GM12891 (cell line): ENCODE measurements at regions not wholly inside any gene's neighbourhood (a gene's known extent, or its start where the extent isn't known, plus 50 kb on each side); places are given as distances from the start of the nearest gene placed in this dataset.

Source experiments
- PAX5 ChIP-seq: IDR thresholded peaks from 2 replicates; pipeline ENCODE4 v1.6.1; 2011; ENCODE audit warnings: low read length, moderate library complexity, mild to moderate bottlenecking; ENCODE audit not compliant: insufficient read depth, severe bottlenecking
- POLR2A ChIP-seq: IDR thresholded peaks from 2 replicates; pipeline ENCODE4 v1.6.1; 2011; ENCODE audit warnings: low read depth, low read length, control low read depth
- POLR2AphosphoS5 ChIP-seq: IDR thresholded peaks from 2 replicates; pipeline ENCODE4 v1.6.1; 2011; ENCODE audit warnings: low read depth, low read length, control low read depth
- POU2F2 ChIP-seq: IDR thresholded peaks from 2 replicates; pipeline ENCODE4 v1.6.1; 2011; ENCODE audit warnings: low read depth, mild to moderate bottlenecking, control low read depth, low read length, moderate library complexity
- SPI1 ChIP-seq: IDR thresholded peaks from 2 replicates; pipeline ENCODE4 v1.6.1; 2011; ENCODE audit warnings: low read depth, low read length, control low read depth
- TAF1 ChIP-seq: IDR thresholded peaks from 2 replicates; pipeline ENCODE4 v1.6.1; 2011; ENCODE audit warnings: low read depth, low read length, control low read depth

DNA sequence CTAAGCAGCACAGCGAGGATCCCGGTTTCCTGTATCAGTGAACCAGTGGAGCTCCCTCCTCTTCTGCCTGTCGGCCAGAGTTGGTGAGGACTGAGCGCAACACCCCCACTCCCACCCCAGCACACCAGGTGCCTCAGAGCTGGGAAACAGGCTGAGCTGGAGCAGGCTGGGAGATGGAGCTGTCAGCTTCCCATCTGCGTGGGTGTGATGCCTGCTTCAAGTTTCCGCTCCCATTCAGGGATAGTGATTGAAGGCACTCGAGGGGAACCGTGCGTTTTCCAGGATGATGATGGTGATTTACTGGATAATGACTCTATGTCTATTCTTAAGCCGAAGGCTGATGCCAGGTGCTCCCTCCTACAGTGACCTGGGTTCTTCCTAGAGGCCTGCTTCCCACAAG lies 144.5 kb downstream of the TMEM132E start:
- TF ChIP-seq PAX5 (no peak), POLR2A (no peak), POLR2AphosphoS5 (no peak), POU2F2 (no peak), TAF1 (no peak), SPI1 (no peak)
